GM19395 (cell line): ENCODE measurements at regions not wholly inside any gene's neighbourhood (a gene's known extent, or its start where the extent isn't known, plus 50 kb on each side); places are given as distances from the start of the nearest gene placed in this dataset.

Source experiments
- ATAC-seq: cut with Tn5 transposase; IDR thresholded peaks from one replicate; pipeline ENCODE4 v1.9.1; 2021; ENCODE audit warnings: mild to moderate bottlenecking, moderate library complexity; ENCODE audit not compliant: unreplicated experiment

- ATAC-seq: no peak
Measured at GRCh38 chr7:52897713-52898112, 137.7 kb upstream of the POM121L12 start.

DNA sequence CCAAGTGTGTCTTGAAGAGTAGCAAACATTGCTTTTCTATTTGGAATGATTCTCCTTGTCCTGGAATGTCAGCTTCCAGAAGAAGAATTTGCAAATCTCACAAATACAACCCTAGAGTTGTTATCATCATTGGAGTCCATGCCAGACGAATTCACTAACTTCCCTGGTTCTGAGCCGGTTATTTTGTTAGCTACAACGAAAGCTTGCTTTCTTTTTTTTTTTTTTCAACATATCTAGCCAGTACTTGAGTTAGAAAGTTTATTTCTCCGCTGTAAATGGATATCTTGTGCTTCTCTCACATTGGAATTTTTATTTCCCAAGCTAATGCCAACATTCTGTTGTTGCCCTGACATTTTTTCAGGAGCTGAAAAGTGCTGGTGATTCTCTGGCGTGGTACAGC, 138.1 kb upstream of the POM121L12 start:
- no peak for ATAC-seq

- no peak for ATAC-seq
Measured at GRCh38 chr7:52877240-52877639, 158.2 kb upstream of the POM121L12 start.

DNA sequence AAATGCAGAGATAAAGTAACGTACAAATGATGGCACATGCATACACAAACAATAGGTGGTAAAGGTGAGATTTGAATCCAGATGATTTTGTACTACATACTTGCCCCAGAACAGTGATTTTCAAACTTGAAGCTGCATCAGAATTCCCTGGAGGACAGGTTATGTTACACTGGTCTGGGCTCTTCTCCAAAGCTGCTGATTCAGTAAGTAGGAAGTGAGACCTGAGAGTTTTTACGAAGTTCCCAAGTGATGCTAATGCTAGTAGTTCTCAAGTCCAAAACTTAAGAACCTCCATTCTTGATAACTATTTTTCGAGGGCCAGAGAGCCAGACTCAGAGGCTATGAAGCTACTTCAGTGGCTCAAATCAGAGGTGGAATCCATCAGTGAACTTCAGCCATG, 159.0 kb upstream of the POM121L12 start:
- no peak for ATAC-seq

- ATAC-seq: no peak
Measured at GRCh38 chr7:52863652-52864051, 171.8 kb upstream of the POM121L12 start.

GRCh38 chr7:52862321-52862720, 173.1 kb upstream of the POM121L12 start:
- no peak for ATAC-seq

DNA sequence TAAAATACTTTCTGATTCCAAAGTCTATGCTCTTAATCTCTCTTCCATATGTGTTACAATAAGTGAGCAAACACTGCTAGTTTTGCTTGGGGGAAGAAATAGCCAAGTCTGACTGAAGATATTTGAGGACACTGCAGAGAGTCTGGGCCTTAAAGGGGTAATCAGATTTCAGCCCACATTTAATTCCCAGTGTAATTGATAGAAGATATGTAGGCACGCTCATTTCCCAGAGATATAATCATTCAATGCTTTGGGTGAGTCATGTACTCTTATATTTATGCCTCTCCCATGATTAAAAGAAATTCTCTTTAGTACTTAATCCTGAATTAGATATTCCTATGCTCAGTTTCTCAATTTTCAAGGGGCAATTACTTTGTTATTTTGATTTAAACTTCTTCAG, 178.1 kb upstream of the POM121L12 start:
- no peak for ATAC-seq

GRCh38 chr7:52854681-52855080, 180.8 kb upstream of the POM121L12 start:
- no peak for ATAC-seq

GRCh38 chr7:52851547-52851946, 183.9 kb upstream of the POM121L12 start:
- ATAC-seq: no peak

DNA sequence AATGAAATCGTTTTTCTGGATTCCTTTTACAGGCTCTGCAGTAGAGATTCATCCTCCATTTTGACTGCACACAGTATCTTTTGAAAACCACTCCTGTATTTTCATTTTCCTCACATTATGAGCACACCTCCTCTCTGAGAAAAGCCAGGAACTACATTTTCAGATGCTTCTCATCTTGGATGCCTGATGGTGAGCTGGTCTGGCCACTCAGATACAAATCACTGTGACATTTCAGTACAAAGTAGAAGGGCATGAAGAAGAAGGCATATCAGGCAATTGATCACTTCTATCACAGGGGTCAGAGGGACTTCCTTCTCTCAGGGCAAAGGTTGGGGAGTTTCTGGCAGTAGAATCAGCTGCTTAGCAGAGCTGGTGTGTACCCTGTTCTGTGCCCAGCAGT, 192.0 kb upstream of the POM121L12 start:
- no peak for ATAC-seq

DNA sequence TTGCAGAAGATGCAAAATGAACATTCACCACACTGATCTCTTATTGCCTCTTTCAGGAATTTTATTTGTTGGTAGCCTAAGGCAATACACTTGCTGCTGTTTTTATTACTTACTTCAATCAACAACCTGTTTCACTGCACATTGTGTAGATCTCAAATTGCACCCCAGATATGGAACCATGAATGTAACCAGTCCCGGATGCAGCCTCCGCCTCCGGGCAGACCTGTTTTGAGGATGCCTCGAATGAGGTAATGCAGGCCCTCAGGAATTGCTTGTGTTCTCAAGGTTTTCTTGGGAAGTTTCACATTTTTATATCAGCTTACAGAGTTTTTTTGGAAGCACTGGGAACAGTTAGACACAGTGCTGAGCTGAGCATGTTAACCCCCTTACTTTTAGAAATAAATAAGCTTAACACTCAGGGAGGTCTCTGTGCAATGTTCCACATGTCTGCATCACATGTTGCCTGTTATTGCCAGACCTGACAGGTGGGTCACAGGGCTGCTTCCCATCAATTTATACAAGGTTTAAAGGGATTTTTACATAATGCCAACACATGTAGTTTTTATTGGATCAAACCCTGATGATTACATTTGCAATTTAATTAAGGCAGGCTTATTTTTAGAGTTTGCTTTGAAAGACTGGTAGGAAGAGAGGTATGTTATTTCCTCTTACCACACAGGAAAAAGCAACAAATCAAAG, 193.1 kb upstream of the POM121L12 start:
- no peak for ATAC-seq

GRCh38 chr7:52838981-52839411, 196.4 kb upstream of the POM121L12 start:
- ATAC-seq: no peak

GRCh38 chr7:52831321-52831720, 204.1 kb upstream of the POM121L12 start:
- ATAC-seq: no peak

GRCh38 chr7:52830801-52831200, 204.6 kb upstream of the POM121L12 start:
- ATAC-seq: no peak

DNA sequence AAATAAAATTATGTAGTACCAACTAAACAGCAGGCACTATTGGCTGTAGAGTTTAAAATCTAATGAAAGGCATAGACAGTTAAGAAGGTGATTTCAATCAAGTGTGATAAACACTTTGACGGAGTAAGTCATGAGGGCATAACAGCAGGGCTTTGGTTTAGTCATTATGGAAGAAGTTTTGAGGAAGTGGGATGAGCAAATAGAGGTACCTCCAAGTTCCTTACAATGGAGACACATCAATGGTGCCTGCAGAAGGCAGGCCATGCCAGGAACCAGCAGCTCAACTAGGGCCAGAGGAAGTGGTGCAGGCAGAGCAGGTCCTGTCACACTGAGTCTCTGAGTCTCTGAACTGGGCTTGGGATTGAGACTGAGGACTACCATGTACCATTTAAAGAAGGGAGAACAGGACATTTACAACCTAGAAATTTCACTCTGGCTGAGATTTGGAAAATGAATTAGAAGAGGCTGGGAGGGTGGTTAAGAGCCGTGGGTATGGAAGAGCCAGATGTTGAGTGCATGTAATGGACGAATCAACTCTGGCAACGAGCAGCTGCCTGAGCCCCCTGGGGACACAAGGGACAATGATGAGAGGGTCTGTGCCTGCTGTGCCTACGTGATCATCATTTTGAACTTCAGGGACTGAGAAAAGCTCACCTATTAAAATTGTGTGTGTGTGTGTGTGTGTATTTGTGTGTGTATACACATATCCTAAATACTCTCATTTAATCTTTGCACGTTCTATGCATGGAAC, 208.7 kb upstream of the POM121L12 start:
- no peak for ATAC-seq

DNA sequence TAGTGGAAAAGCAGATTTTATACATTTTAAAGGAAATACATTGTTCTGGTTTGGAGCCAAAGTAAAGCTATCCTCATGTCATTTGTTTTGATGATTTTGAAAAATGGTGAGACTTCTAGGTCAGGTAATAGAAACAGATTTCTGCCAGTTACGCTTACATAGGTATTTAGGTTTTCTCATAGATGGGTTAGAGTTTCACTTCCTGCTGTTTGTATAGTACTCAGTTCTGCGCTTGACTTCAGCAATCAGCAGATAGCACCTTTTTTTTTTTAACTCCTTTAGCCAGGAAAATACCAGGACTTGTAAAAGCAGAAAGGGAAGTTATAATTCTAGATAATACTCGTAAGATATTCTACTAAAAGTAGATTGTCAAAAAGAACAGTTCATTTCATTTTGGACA, 209.8 kb upstream of the POM121L12 start:
- no peak for ATAC-seq

GRCh38 chr7:52811537-52811936, 223.9 kb upstream of the POM121L12 start:
- ATAC-seq: no peak

- ATAC-seq: no peak
Measured at GRCh38 chr7:52799817-52800216, 235.6 kb upstream of the POM121L12 start.

DNA sequence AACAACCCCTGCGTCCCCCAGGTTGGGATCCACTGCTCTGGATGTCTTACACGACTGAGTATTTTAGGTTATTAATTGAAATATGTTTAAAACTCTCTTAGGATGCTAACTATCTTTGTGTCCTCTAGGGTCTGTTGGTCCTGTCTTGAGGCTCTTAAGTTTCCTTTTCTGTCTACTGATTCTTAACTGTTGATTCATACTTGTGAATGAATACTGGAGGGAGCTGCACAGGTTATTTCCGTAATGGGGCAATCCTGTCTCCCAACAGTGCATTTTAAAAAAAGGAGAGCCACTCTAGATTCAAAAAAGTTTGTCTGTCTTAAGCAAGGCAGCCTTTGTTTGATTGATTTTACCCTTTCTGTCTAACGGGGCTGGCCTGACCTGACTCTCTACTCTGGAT, 237.6 kb upstream of the POM121L12 start:
- ATAC-seq: no peak

DNA sequence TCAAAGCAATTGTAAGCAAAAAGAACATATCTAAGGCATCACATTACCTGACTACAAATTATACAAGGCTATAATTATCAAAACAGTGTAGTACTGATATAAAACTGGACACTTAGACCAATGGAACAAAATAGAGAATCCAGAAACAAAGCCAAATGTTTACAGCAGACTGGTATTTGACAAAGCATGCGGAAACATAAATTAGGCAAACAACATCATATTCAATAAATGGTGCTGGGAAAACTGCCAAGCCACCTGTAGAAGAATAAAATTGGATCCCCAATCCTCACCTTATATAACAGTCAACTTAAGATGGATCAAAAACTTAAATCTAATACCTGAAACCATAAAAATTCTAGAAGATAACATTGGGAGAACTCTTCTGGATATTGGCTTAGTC, 240.8 kb upstream of the POM121L12 start:
- ATAC-seq: no peak

- no peak for ATAC-seq
Measured at GRCh38 chr7:52791176-52791700, 244.2 kb upstream of the POM121L12 start.

DNA sequence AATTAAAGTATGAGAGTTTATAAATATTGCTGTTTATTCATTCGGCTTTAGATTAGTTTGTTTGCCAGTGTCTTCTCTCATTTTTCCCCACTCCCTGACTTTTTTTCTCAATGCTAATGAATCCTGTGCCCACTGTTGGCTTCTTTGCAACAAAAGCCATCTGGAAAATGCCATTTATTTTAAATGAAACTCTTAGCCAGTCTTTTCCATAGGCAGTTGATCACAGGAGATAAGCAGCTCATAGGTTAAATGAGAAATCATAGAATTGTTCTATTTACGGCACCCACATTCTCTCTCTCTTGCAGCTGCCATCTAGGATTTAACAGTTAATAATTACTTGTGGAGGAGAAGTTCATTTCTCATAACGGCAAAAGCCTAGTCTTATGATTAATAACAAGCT, 249.3 kb upstream of the POM121L12 start:
- ATAC-seq: no peak
